PFSK-1 (cell line): ENCODE measurements at regions not wholly inside any gene's neighbourhood (a gene's known extent, or its start where the extent isn't known, plus 50 kb on each side); places are given as distances from the start of the nearest gene placed in this dataset.

Source experiments
- FOXP2 ChIP-seq: optimal IDR thresholded peaks from 2 replicates; pipeline ENCODE3; 2011; ENCODE audit warnings: borderline replicate concordance, control low read depth, inconsistent platforms; ENCODE audit not compliant: insufficient read depth; ENCODE audit errors: extremely low read length, extremely low read depth
- POLR2AphosphoS5 ChIP-seq: IDR thresholded peaks from 2 replicates; pipeline ENCODE4 v1.6.1; 2012; ENCODE audit warnings: low read depth, mild to moderate bottlenecking, control low read depth, low read length, moderate library complexity
- SIN3A ChIP-seq: IDR thresholded peaks from 2 replicates; pipeline ENCODE4 v1.6.1; 2012; ENCODE audit warnings: mild to moderate bottlenecking, low read length, moderate library complexity, borderline replicate concordance; ENCODE audit not compliant: insufficient read depth
- TAF1 ChIP-seq: IDR thresholded peaks from 2 replicates; pipeline ENCODE4 v1.6.1; 2012; ENCODE audit warnings: low read length, control low read depth, borderline replicate concordance; ENCODE audit not compliant: insufficient read depth
- TF ChIP-seq, protein P1 (sequence below), 2 experiments: IDR thresholded peaks; 2 replicates each; pipeline versions ENCODE4 v1.6.1 to v1.8.0; 2011 to 2012; ENCODE audit warnings: low read depth in 2 of 2, low read length in 2 of 2, control low read depth in 1 of 2, inconsistent platforms in 1 of 2, mild to moderate bottlenecking in 1 of 2, moderate library complexity in 1 of 2; ENCODE audit not compliant: insufficient read depth in 1 of 2

GRCh38 chr5:40406741-40407211 lies 272.9 kb upstream of the PTGER4 start:
- TF ChIP-seq, protein P1, sequence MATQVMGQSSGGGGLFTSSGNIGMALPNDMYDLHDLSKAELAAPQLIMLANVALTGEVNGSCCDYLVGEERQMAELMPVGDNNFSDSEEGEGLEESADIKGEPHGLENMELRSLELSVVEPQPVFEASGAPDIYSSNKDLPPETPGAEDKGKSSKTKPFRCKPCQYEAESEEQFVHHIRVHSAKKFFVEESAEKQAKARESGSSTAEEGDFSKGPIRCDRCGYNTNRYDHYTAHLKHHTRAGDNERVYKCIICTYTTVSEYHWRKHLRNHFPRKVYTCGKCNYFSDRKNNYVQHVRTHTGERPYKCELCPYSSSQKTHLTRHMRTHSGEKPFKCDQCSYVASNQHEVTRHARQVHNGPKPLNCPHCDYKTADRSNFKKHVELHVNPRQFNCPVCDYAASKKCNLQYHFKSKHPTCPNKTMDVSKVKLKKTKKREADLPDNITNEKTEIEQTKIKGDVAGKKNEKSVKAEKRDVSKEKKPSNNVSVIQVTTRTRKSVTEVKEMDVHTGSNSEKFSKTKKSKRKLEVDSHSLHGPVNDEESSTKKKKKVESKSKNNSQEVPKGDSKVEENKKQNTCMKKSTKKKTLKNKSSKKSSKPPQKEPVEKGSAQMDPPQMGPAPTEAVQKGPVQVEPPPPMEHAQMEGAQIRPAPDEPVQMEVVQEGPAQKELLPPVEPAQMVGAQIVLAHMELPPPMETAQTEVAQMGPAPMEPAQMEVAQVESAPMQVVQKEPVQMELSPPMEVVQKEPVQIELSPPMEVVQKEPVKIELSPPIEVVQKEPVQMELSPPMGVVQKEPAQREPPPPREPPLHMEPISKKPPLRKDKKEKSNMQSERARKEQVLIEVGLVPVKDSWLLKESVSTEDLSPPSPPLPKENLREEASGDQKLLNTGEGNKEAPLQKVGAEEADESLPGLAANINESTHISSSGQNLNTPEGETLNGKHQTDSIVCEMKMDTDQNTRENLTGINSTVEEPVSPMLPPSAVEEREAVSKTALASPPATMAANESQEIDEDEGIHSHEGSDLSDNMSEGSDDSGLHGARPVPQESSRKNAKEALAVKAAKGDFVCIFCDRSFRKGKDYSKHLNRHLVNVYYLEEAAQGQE (IDR thresholded peaks at IDR 0.05; ENCODE audit: insufficient read depth in 1 of 2, low read depth in 2 of 2, low read length in 2 of 2), result no peak
- TF ChIP-seq SIN3A (no peak), TAF1 (no peak), POLR2AphosphoS5 (no peak), FOXP2 (no peak)

GRCh38 chr5:40405996-40406740 lies 273.5 kb upstream of the PTGER4 start:
- no peak for TF ChIP-seq POLR2AphosphoS5
- TF ChIP-seq TAF1, result no peak
- TF ChIP-seq SIN3A, result no peak
- TF ChIP-seq, protein P1 (IDR thresholded peaks at IDR 0.05; ENCODE audit: insufficient read depth in 1 of 2, low read depth in 2 of 2, low read length in 2 of 2), result no peak
- TF ChIP-seq FOXP2, result no peak

- no peak for TF ChIP-seq POLR2AphosphoS5
- TF ChIP-seq, protein P1 (IDR thresholded peaks at IDR 0.05; ENCODE audit: insufficient read depth in 1 of 2, low read depth in 2 of 2, low read length in 2 of 2), result no peak
- TF ChIP-seq TAF1, result no peak
- no peak for TF ChIP-seq FOXP2
- TF ChIP-seq SIN3A, result no peak
Observed at GRCh38 chr5:40405230-40405629, 274.5 kb upstream of the PTGER4 start.

GRCh38 chr5:40404613-40405012 lies 275.1 kb upstream of the PTGER4 start:
- TF ChIP-seq, protein P1 (IDR thresholded peaks at IDR 0.05; ENCODE audit: insufficient read depth in 1 of 2, low read depth in 2 of 2, low read length in 2 of 2), result no peak
- TF ChIP-seq FOXP2, result no peak
- no peak for TF ChIP-seq POLR2AphosphoS5
- TF ChIP-seq TAF1, result no peak
- TF ChIP-seq SIN3A, result no peak

GRCh38 chr5:40402007-40402364 lies 277.7 kb upstream of the PTGER4 start:
- TF ChIP-seq, protein P1 (IDR thresholded peaks at IDR 0.05; ENCODE audit: insufficient read depth in 1 of 2, low read depth in 2 of 2, low read length in 2 of 2), result no peak
- no peak for TF ChIP-seq POLR2AphosphoS5
- no peak for TF ChIP-seq FOXP2
- TF ChIP-seq SIN3A, result no peak
- TF ChIP-seq TAF1, result no peak
